ENCODE measurements at regions not wholly inside any gene's neighbourhood (a gene's known extent, or its start where the extent isn't known, plus 50 kb on each side); places are given as distances from the start of the nearest gene placed in this dataset.
"Not testable (repeated sequence)": the region's sequence is repeated elsewhere in the genome, so short reads cannot be mapped to it uniquely, and the experiment has no call there.

- DNase-seq (ENCODE audit: low read depth), result peak; percentile 83
Observed at GRCh38 chr14:38405851-38406635, 150.2 kb upstream of the CLEC14A start.

- peak; percentile 51 for DNase-seq (ENCODE audit: low read depth)
Observed at GRCh38 chr14:38404616-38405015, 148.7 kb upstream of the CLEC14A start.

- peak; percentile 89 for DNase-seq (ENCODE audit: low read depth)
Observed at GRCh38 chr14:38404100-38404541, 148.2 kb upstream of the CLEC14A start.

- DNase-seq (ENCODE audit: low read depth), result no peak
Observed at GRCh38 chr14:38400751-38401150, 144.9 kb upstream of the CLEC14A start.

- DNase-seq (ENCODE audit: low read depth), result no peak
Observed at GRCh38 chr14:38399652-38400051, 143.8 kb upstream of the CLEC14A start.

- DNase-seq (ENCODE audit: low read depth), result no peak
Observed at GRCh38 chr14:38394767-38395166, 138.9 kb upstream of the CLEC14A start.

GRCh38 chr14:38394064-38394463 lies 138.2 kb upstream of the CLEC14A start:
- DNase-seq (ENCODE audit: low read depth), result no peak

- peak; percentile 77 for DNase-seq (ENCODE audit: low read depth)
Observed at GRCh38 chr14:38391334-38391733, 135.4 kb upstream of the CLEC14A start.

- DNase-seq (ENCODE audit: low read depth), result peak; percentile 49
Observed at GRCh38 chr14:38389681-38390080, 133.8 kb upstream of the CLEC14A start.

GRCh38 chr14:38387821-38388220 lies 131.9 kb upstream of the CLEC14A start:
- DNase-seq (ENCODE audit: low read depth), result no peak

GRCh38 chr14:38385836-38386235 lies 129.9 kb upstream of the CLEC14A start:
- no peak for DNase-seq (ENCODE audit: low read depth)

- no peak for DNase-seq (ENCODE audit: low read depth)
Observed at GRCh38 chr14:38385343-38385742, 129.4 kb upstream of the CLEC14A start.

- peak; percentile 66 for DNase-seq (ENCODE audit: low read depth)
Observed at GRCh38 chr14:38384741-38385140, 128.8 kb upstream of the CLEC14A start.

- no peak for DNase-seq (ENCODE audit: low read depth)
Observed at GRCh38 chr14:38367922-38368321, 112.0 kb upstream of the CLEC14A start.

- peak; percentile 37 for DNase-seq (ENCODE audit: low read depth)
Observed at GRCh38 chr14:38366374-38366773, 110.5 kb upstream of the CLEC14A start.

GRCh38 chr14:38363217-38363616 lies 107.3 kb upstream of the CLEC14A start:
- DNase-seq (ENCODE audit: low read depth), result no peak

GRCh38 chr14:38357557-38357956 lies 101.7 kb upstream of the CLEC14A start:
- peak; percentile 93 for DNase-seq (ENCODE audit: low read depth)

- not testable (repeated sequence) for DNase-seq (ENCODE audit: low read depth)
Observed at GRCh38 chr14:38355473-38355872, 99.6 kb upstream of the CLEC14A start.

- no peak for DNase-seq (ENCODE audit: low read depth)
Observed at GRCh38 chr14:38350102-38350501, 94.2 kb upstream of the CLEC14A start.

GRCh38 chr14:38342803-38343202 lies 86.9 kb upstream of the CLEC14A start:
- peak; percentile 83 for DNase-seq (ENCODE audit: low read depth)

GRCh38 chr14:38339696-38340095 lies 83.8 kb upstream of the CLEC14A start:
- DNase-seq (ENCODE audit: low read depth), result peak; percentile 74

GRCh38 chr14:38336298-38336697 lies 80.4 kb upstream of the CLEC14A start:
- no peak for DNase-seq (ENCODE audit: low read depth)

GRCh38 chr14:38330275-38330674 lies 74.4 kb upstream of the CLEC14A start:
- DNase-seq (ENCODE audit: low read depth), result no peak

- DNase-seq (ENCODE audit: low read depth), result no peak
Observed at GRCh38 chr14:38329246-38329645, 73.4 kb upstream of the CLEC14A start.
